GM12892 (cell line): ENCODE measurements at regions not wholly inside any gene's neighbourhood (a gene's known extent, or its start where the extent isn't known, plus 50 kb on each side); places are given as distances from the start of the nearest gene placed in this dataset.
"Not testable (repeated sequence)": the region's sequence is repeated elsewhere in the genome, so short reads cannot be mapped to it uniquely, and the experiment has no call there.

Experiments
- DNase-seq: peaks from one replicate; pipeline ENCODE4 v3.0.0; 2011; ENCODE audit not compliant: insufficient read length
- FAIRE-seq: peaks from 2 replicates; lab custom pipeline; 2011; peaks lifted over from hg19 to GRCh38; lab: Jason Lieb, UNC
- POLR2A ChIP-seq: IDR thresholded peaks from 2 replicates; pipeline ENCODE4 v1.6.1; 2011; ENCODE audit warnings: low read depth, low read length, control low read depth
- POLR2AphosphoS5 ChIP-seq: IDR thresholded peaks from 2 replicates; pipeline ENCODE4 v1.6.1; 2011; ENCODE audit warnings: low read depth, low read length, control low read depth
- TAF1 ChIP-seq: IDR thresholded peaks from 2 replicates; pipeline ENCODE4 v1.6.1; 2011; ENCODE audit warnings: low read depth, mild to moderate bottlenecking, control low read depth, low read length, borderline replicate concordance

DNA sequence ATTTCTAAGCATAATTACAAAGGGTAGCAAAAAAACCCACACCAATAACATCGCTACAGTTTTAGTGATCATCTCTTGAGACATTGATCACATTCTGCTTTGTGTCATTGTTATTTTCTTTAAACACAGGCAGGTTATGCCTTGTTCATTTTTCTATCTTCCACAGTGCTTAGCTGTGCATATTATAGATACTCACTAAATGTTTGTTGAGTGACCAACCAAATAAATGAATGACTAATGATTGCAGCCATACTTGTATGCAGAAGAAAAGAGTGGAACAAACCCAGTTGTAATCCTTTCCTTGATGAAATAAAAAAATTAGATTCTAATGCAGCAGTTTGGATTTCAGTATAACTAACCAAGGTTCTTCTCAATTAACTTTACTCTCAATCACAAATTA lies 81.0 kb upstream of the RASSF8 start:
- TF ChIP-seq POLR2A (no peak), POLR2AphosphoS5 (no peak), TAF1 (no peak)
- DNase-seq (no peak), FAIRE-seq (no peak)

GRCh38 chr12:25882266-25882665 lies 76.2 kb upstream of the RASSF8 start:
- DNase-seq (no peak), FAIRE-seq (no peak)
- TF ChIP-seq TAF1 = no peak
- TF ChIP-seq POLR2AphosphoS5 = no peak
- TF ChIP-seq POLR2A = no peak

GRCh38 chr12:25883026-25883916 lies 75.2 kb upstream of the RASSF8 start:
- no peak for FAIRE-seq
- TF ChIP-seq POLR2AphosphoS5 (no peak), TAF1 (no peak), POLR2A (no peak)
- no peak for DNase-seq

DNA sequence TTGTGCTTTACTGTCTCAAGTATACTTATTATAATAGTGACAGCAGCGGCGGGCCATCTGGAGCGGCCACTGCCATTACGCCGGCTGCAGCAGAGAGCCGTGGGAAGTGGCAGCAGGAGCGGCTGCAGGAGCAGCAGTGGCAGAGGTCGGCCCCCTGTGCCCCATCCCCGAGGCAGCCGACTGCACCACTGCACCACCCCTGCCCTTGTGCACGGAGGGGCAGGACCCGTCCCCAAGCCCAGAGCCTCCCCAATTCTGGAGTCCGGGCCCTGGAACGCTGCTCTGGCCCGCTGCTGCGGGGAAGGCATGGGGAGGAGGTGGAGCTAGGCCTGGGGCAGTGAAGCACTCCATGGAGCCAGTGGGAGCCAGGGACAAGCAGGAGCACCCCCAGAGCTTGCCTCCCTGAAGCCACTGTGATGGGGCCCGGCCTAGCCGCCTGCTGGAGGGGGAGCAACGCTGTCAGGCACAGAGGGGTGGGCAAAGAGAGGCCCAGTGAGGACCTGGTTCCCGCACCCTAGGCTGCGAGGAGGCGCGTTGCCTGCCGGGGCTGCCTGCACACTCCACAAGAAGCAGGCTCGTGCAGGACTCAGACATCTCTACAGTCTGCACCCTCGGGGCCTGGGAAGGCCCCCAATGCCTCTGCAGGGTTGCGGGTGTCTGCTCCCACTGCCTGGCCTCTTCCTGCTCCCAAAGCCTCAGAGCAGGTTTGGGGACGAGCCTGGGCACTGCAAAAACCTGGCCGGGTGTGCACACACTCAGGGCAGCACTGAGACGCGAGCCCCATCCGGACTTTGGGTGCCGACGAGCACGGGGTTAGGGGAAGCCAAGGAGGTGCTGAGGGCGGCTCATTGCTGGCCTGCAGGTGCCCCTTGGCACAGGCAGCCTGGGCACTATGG lies 74.2 kb upstream of the RASSF8 start:
- no peak for TF ChIP-seq POLR2A
- TF ChIP-seq POLR2AphosphoS5 = no peak
- TF ChIP-seq TAF1 = no peak
- FAIRE-seq (no peak), DNase-seq (no peak)

DNA sequence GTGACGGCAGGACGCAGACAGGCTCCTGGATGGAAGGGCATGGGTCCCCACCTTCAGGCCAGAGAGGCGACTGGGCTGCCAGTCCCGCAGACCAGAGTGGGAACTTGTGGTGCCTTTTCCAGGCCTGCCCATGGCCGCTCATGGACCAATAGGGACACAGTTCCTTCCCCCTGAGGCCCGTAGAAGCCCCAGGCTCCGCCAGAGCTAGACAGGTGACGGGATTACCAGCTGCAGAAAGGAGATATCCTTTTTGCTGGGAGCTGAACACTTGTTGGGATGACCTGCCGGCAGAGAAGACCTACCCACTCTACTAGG lies 73.6 kb upstream of the RASSF8 start:
- DNase-seq (no peak), FAIRE-seq (no peak)
- TF ChIP-seq POLR2A = no peak
- TF ChIP-seq TAF1 = no peak
- TF ChIP-seq POLR2AphosphoS5 = no peak

- FAIRE-seq = no peak
- TF ChIP-seq POLR2AphosphoS5 = no peak
- no peak for TF ChIP-seq POLR2A
- TF ChIP-seq TAF1 = no peak
- no peak for DNase-seq
Measured at GRCh38 chr12:25886396-25886795, 72.1 kb upstream of the RASSF8 start.

DNA sequence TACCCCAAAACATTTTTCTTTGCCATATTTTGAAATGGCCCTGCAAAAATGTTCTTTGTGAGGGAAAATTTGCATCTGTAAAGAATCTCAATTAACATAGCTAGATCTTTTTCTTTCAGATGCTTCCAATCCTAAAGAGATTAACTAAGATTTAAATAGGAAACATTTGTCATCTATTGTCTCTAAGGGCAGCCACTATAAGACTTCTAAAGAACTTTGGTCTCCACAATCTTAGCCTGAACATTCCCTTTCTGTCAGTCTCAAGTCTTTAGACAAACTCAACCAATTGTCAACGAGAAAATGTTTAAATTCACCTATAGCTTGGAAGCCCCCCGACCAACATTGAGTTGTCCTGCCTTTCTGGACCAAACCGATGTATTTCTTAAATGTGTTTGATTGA lies 71.1 kb upstream of the RASSF8 start:
- TF ChIP-seq TAF1 = no peak
- TF ChIP-seq POLR2AphosphoS5 = no peak
- no peak for TF ChIP-seq POLR2A
- DNase-seq (no peak), FAIRE-seq (no peak)

DNA sequence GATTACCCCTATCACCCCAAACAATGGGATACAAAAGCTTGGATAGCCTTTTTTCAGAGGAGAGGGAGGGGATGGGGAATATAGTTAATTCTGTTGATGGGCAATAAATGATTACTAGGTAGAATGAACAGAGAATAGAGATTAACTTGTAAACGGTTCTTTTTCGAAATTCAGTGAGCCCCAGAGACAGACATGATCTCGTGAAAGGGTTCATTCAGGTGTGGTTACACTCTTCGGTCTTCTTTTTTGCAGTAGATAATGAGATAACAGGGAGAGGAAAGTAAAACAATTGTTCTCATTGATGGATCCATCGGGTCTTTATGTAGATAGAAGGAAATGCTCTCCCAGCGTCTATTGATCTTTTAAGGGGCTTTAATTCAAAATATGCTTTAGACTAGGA lies 69.3 kb upstream of the RASSF8 start:
- TF ChIP-seq TAF1 = no peak
- no peak for TF ChIP-seq POLR2AphosphoS5
- no peak for TF ChIP-seq POLR2A
- no peak for FAIRE-seq
- DNase-seq = no peak

DNA sequence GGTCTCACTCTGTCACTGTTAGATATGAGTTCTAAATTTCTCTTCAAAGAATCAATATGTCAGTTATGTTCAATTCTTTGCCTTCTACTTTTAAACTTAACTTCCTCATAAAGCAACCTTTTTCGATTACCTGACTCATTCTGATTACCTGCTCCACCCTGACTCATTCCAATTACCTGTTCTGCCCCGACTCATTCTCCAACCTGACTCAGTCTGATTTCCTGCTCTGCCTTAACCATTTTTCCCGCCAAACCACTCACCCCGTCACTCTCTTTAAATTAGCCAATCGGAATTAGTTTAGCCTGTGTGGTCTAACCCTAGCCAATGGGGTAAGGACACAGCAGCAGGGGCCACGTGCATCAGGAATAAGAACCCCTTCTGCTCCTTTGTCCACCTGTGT lies 67.4 kb upstream of the RASSF8 start:
- not testable (repeated sequence) for DNase-seq, FAIRE-seq

- FAIRE-seq (no peak), DNase-seq (no peak)
- no peak for TF ChIP-seq POLR2AphosphoS5
- no peak for TF ChIP-seq POLR2A
- TF ChIP-seq TAF1 = no peak
Measured at GRCh38 chr12:25894759-25895158, 63.7 kb upstream of the RASSF8 start.

DNA sequence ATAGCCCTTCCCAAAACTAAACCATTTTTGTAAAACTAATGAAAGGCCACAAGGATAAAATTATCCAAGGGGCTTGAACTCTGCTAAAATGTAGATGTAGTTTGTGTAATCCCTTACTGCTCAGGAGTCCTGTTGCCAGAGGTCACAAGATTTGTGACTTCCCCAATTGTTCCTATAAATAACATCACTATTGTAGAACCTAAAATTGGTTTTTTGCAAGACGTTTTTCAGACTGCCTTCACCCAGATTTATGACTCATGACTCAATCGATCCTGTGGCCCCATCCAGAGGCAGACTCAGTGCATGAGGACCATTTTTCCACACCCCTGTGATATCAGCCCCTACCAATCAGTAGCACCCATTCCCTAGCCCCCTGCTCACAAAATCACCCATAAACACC lies 61.5 kb upstream of the RASSF8 start:
- no peak for FAIRE-seq
- DNase-seq = no peak
- no peak for TF ChIP-seq TAF1
- TF ChIP-seq POLR2AphosphoS5 = no peak
- no peak for TF ChIP-seq POLR2A
